GM23338 (cell line): ENCODE measurements at regions not wholly inside any gene's neighbourhood (a gene's known extent, or its start where the extent isn't known, plus 50 kb on each side); places are given as distances from the start of the nearest gene placed in this dataset.

Source experiments
- ATAC-seq: fragments of 200-7000 bp; cut with Tn5 transposase; 3 replicates; pipeline ENCODE4 v1.9.1; 2020
- DNase-seq: peaks from one replicate; pipeline ENCODE4 v3.0.0-alpha.2; 2015; ENCODE audit warnings: low spot score
- H2AFZ ChIP-seq: fragments of 200-600 bp; sonication (generic); 2 replicates; pipeline ENCODE4 v1.8.0; 2016; ENCODE audit warnings: antibody characterized with exemption, mild to moderate bottlenecking, moderate library complexity
- H3F3A ChIP-seq: fragments of 200-600 bp; sonication (generic); replicated peaks from 2 replicates; pipeline ENCODE4 v1.8.0; 2017; ENCODE audit warnings: antibody characterized with exemption, mixed run types, low read depth
- H3K27ac ChIP-seq: fragments of 200-600 bp; sonication (generic); 2 replicates; pipeline ENCODE4 v1.6.1; 2016; ENCODE audit warnings: low read depth
- H3K27me3 ChIP-seq: fragments of 200-600 bp; sonication (generic); 2 replicates; pipeline ENCODE4 v1.8.0; 2016; ENCODE audit warnings: mild to moderate bottlenecking, mixed run types, moderate library complexity; ENCODE audit not compliant: insufficient read depth
- H3K36me3 ChIP-seq: fragments of 200-600 bp; sonication (generic); 2 replicates; pipeline ENCODE4 v1.8.0; 2016; ENCODE audit warnings: mild to moderate bottlenecking; ENCODE audit not compliant: insufficient read depth
- H3K4me1 ChIP-seq: fragments of 200-600 bp; sonication (generic); 2 replicates; pipeline ENCODE4 v1.8.0; 2016; ENCODE audit warnings: mild to moderate bottlenecking, moderate library complexity; ENCODE audit not compliant: insufficient read depth
- H3K4me2 ChIP-seq: fragments of 200-600 bp; sonication (generic); 2 replicates; pipeline ENCODE4 v1.7.1; 2017; ENCODE audit warnings: mixed run types
- H3K4me3 ChIP-seq: fragments of 200-600 bp; sonication (generic); 2 replicates; pipeline ENCODE4 v1.6.1; 2016; ENCODE audit warnings: mixed run types
- H3K79me2 ChIP-seq: fragments of 200-600 bp; sonication (generic); replicated peaks from 2 replicates; pipeline ENCODE4 v1.8.0; 2017; ENCODE audit warnings: mild to moderate bottlenecking; ENCODE audit not compliant: insufficient read depth
- H3K9me2 ChIP-seq: fragments of 200-600 bp; sonication (generic); 2 replicates; pipeline ENCODE4 v1.8.0; 2017; ENCODE audit not compliant: insufficient read depth
- H4K20me1 ChIP-seq: fragments of 200-600 bp; sonication (generic); replicated peaks from 2 replicates; pipeline ENCODE4 v1.8.0; 2017; ENCODE audit warnings: mild to moderate bottlenecking; ENCODE audit not compliant: insufficient read depth
- H3K27ac Mint-ChIP-seq: 2 replicates; pipeline ENCODE4 v1.8.0; 2020; ENCODE audit warnings: inconsistent platforms, mild to moderate bottlenecking, moderate library complexity, mixed read lengths
- H3K27me3 Mint-ChIP-seq: 3 replicates; pipeline ENCODE4 v1.8.0; 2022; ENCODE audit warnings: low read depth, mild to moderate bottlenecking, moderate library complexity, mixed read lengths, inconsistent platforms; ENCODE audit not compliant: insufficient read depth, poor library complexity
- H3K36me3 Mint-ChIP-seq: 3 replicates; pipeline ENCODE4 v1.8.0; 2021; ENCODE audit warnings: low read depth, mild to moderate bottlenecking, inconsistent platforms, moderate library complexity, mixed read lengths
- H3K4me1 Mint-ChIP-seq: 3 replicates; pipeline ENCODE4 v1.8.0; 2020; ENCODE audit warnings: mild to moderate bottlenecking, inconsistent platforms, mixed read lengths
- H3K4me3 Mint-ChIP-seq: 3 replicates; pipeline ENCODE4 v1.8.0; 2021; ENCODE audit warnings: moderate library complexity, mild to moderate bottlenecking, inconsistent platforms, mixed read lengths
- H3K9me3 Mint-ChIP-seq: 3 replicates; pipeline ENCODE4 v1.8.0; 2020; ENCODE audit warnings: moderate library complexity, mild to moderate bottlenecking, inconsistent platforms, mixed read lengths
- CREB1 ChIP-seq: fragments of 250-450 bp; sonication (Bioruptor Pico); IDR thresholded peaks from 2 replicates; pipeline ENCODE4 v1.5.0; 2020; ENCODE audit warnings: low read depth, mild to moderate bottlenecking, moderate library complexity
- ETS1 ChIP-seq: IDR thresholded peaks from 2 replicates; pipeline ENCODE4 v1.6.1; 2016; ENCODE audit warnings: antibody characterized with exemption
- EZH2 ChIP-seq: fragments of 200-600 bp; sonication (generic); IDR thresholded peaks from one replicate; pipeline ENCODE4 v1.8.0; 2017; ENCODE audit warnings: antibody characterized with exemption, mild to moderate bottlenecking, low read depth; ENCODE audit not compliant: unreplicated experiment
- EZH2phosphoT487 ChIP-seq: fragments of 200-600 bp; sonication (generic); IDR thresholded peaks from one replicate; pipeline ENCODE4 v1.8.1; 2018; ENCODE audit warnings: antibody characterized with exemption; ENCODE audit not compliant: unreplicated experiment
- JUNB ChIP-seq: IDR thresholded peaks from one replicate; pipeline ENCODE4 v1.6.1; 2016; ENCODE audit warnings: antibody characterized with exemption; ENCODE audit not compliant: unreplicated experiment
- NANOG ChIP-seq: IDR thresholded peaks from 2 replicates; pipeline ENCODE4 v1.6.1; 2016; ENCODE audit warnings: antibody characterized with exemption, borderline replicate concordance
- POLR2AphosphoS5 ChIP-seq: IDR thresholded peaks from 2 replicates; pipeline ENCODE4 v1.6.1; 2016; ENCODE audit warnings: antibody characterized with exemption, low read depth
- STAT1 ChIP-seq: IDR thresholded peaks from one replicate; pipeline ENCODE4 v1.6.1; 2016; ENCODE audit warnings: antibody characterized with exemption; ENCODE audit not compliant: unreplicated experiment
- ZNF114 ChIP-seq: fragments of 250-450 bp; sonication (Bioruptor Pico); IDR thresholded peaks from 2 replicates; pipeline ENCODE4 v1.5.0; 2020; ENCODE audit warnings: mild to moderate bottlenecking, moderate library complexity
- ZNF331 ChIP-seq: fragments of 250-450 bp; sonication (Bioruptor Pico); IDR thresholded peaks from 2 replicates; pipeline ENCODE4 v1.5.0; 2020; ENCODE audit warnings: low read depth, mild to moderate bottlenecking, moderate library complexity
- TF ChIP-seq, protein P1 (sequence below), 2 experiments: fragments of 200-600 bp in 1 of 2; sonication (generic) in 1 of 2; conservative IDR thresholded peaks; 2 replicates each; pipeline versions ENCODE4 v1.5.1 to v1.6.1; 2016 to 2017; ENCODE audit warnings: antibody characterized with exemption in 2 of 2, low read depth in 2 of 2, mild to moderate bottlenecking in 2 of 2, moderate library complexity in 1 of 2
- TF ChIP-seq, protein P2 (sequence below): fragments of 250-450 bp; sonication (Bioruptor Pico); IDR thresholded peaks from 2 replicates; pipeline ENCODE4 v1.5.0; 2020; ENCODE audit warnings: mild to moderate bottlenecking, moderate library complexity
- TF ChIP-seq, protein P3 (sequence below): IDR thresholded peaks from one replicate; pipeline ENCODE4 v1.6.1; 2018; ENCODE audit warnings: antibody characterized with exemption; ENCODE audit not compliant: unreplicated experiment

DNA sequence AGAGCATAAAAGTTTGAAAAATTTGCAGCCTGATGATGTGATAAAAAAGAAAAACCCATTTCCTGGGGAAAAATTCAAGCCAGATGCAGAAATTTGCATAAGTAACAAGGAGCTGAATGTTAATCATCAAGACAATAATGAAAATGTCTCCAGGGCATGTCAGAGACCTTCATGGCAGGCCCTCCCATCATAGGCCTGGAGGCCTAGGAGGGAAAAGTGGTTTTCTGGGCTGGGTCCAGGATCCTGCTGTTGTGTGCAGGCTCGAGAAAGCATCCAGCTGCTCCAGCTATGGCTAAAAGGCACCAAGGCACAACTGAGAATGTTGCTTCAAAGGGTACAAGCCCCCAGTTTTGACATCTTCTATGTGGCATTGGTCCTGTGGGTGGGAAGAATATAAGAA lies 1014.0 kb downstream of the SI start:
- H3K36me3 Mint-ChIP-seq, result no peaks in the 10 kb centered on the region
- H4K20me1 ChIP-seq, result no peaks in the 10 kb centered on the region
- no peak overlapping the region for H3K4me3 Mint-ChIP-seq
- TF ChIP-seq EZH2, result no peak
- TF ChIP-seq STAT1, result no peak
- no peak for TF ChIP-seq JUNB
- TF ChIP-seq, protein P1, sequence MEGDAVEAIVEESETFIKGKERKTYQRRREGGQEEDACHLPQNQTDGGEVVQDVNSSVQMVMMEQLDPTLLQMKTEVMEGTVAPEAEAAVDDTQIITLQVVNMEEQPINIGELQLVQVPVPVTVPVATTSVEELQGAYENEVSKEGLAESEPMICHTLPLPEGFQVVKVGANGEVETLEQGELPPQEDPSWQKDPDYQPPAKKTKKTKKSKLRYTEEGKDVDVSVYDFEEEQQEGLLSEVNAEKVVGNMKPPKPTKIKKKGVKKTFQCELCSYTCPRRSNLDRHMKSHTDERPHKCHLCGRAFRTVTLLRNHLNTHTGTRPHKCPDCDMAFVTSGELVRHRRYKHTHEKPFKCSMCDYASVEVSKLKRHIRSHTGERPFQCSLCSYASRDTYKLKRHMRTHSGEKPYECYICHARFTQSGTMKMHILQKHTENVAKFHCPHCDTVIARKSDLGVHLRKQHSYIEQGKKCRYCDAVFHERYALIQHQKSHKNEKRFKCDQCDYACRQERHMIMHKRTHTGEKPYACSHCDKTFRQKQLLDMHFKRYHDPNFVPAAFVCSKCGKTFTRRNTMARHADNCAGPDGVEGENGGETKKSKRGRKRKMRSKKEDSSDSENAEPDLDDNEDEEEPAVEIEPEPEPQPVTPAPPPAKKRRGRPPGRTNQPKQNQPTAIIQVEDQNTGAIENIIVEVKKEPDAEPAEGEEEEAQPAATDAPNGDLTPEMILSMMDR (conservative IDR thresholded peaks at IDR 0.05; ENCODE audit: low read depth in 2 of 2), result no peak
- TF ChIP-seq EZH2phosphoT487, result no peak
- TF ChIP-seq POLR2AphosphoS5, result no peak
- TF ChIP-seq ETS1, result no peak
- no peak for TF ChIP-seq ZNF331 (CRISPR knock-in tag)
- no peak for TF ChIP-seq ZNF114
- TF ChIP-seq, protein P2, sequence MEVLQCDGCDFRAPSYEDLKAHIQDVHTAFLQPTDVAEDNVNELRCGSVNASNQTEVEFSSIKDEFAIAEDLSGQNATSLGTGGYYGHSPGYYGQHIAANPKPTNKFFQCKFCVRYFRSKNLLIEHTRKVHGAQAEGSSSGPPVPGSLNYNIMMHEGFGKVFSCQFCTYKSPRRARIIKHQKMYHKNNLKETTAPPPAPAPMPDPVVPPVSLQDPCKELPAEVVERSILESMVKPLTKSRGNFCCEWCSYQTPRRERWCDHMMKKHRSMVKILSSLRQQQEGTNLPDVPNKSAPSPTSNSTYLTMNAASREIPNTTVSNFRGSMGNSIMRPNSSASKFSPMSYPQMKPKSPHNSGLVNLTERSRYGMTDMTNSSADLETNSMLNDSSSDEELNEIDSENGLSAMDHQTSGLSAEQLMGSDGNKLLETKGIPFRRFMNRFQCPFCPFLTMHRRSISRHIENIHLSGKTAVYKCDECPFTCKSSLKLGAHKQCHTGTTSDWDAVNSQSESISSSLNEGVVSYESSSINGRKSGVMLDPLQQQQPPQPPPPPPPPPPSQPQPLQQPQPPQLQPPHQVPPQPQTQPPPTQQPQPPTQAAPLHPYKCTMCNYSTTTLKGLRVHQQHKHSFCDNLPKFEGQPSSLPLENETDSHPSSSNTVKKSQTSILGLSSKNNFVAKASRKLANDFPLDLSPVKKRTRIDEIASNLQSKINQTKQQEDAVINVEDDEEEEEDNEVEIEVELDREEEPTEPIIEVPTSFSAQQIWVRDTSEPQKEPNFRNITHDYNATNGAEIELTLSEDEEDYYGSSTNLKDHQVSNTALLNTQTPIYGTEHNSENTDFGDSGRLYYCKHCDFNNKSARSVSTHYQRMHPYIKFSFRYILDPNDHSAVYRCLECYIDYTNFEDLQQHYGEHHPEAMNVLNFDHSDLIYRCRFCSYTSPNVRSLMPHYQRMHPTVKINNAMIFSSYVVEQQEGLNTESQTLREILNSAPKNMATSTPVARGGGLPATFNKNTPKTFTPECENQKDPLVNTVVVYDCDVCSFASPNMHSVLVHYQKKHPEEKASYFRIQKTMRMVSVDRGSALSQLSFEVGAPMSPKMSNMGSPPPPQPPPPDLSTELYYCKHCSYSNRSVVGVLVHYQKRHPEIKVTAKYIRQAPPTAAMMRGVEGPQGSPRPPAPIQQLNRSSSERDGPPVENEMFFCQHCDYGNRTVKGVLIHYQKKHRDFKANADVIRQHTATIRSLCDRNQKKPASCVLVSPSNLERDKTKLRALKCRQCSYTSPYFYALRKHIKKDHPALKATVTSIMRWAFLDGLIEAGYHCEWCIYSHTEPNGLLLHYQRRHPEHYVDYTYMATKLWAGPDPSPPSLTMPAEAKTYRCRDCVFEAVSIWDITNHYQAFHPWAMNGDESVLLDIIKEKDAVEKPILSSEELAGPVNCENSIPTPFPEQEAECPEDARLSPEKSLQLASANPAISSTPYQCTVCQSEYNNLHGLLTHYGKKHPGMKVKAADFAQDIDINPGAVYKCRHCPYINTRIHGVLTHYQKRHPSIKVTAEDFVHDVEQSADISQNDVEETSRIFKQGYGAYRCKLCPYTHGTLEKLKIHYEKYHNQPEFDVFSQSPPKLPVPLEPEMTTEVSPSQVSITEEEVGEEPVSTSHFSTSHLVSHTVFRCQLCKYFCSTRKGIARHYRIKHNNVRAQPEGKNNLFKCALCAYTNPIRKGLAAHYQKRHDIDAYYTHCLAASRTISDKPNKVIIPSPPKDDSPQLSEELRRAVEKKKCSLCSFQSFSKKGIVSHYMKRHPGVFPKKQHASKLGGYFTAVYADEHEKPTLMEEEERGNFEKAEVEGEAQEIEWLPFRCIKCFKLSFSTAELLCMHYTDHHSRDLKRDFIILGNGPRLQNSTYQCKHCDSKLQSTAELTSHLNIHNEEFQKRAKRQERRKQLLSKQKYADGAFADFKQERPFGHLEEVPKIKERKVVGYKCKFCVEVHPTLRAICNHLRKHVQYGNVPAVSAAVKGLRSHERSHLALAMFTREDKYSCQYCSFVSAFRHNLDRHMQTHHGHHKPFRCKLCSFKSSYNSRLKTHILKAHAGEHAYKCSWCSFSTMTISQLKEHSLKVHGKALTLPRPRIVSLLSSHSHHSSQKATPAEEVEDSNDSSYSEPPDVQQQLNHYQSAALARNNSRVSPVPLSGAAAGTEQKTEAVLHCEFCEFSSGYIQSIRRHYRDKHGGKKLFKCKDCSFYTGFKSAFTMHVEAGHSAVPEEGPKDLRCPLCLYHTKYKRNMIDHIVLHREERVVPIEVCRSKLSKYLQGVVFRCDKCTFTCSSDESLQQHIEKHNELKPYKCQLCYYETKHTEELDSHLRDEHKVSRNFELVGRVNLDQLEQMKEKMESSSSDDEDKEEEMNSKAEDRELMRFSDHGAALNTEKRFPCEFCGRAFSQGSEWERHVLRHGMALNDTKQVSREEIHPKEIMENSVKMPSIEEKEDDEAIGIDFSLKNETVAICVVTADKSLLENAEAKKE (CRISPR knock-in tag), result no peak
- TF ChIP-seq, protein P3, sequence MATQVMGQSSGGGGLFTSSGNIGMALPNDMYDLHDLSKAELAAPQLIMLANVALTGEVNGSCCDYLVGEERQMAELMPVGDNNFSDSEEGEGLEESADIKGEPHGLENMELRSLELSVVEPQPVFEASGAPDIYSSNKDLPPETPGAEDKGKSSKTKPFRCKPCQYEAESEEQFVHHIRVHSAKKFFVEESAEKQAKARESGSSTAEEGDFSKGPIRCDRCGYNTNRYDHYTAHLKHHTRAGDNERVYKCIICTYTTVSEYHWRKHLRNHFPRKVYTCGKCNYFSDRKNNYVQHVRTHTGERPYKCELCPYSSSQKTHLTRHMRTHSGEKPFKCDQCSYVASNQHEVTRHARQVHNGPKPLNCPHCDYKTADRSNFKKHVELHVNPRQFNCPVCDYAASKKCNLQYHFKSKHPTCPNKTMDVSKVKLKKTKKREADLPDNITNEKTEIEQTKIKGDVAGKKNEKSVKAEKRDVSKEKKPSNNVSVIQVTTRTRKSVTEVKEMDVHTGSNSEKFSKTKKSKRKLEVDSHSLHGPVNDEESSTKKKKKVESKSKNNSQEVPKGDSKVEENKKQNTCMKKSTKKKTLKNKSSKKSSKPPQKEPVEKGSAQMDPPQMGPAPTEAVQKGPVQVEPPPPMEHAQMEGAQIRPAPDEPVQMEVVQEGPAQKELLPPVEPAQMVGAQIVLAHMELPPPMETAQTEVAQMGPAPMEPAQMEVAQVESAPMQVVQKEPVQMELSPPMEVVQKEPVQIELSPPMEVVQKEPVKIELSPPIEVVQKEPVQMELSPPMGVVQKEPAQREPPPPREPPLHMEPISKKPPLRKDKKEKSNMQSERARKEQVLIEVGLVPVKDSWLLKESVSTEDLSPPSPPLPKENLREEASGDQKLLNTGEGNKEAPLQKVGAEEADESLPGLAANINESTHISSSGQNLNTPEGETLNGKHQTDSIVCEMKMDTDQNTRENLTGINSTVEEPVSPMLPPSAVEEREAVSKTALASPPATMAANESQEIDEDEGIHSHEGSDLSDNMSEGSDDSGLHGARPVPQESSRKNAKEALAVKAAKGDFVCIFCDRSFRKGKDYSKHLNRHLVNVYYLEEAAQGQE, result no peak
- no peak for TF ChIP-seq CREB1 (CRISPR knock-in tag)
- no peak for TF ChIP-seq NANOG
- no peaks in the 10 kb centered on the region for H3K36me3 ChIP-seq
- H3K27me3 ChIP-seq, result no peaks in the 10 kb centered on the region
- H3K79me2 ChIP-seq, result no peaks in the 10 kb centered on the region
- H3K4me1 Mint-ChIP-seq, result no peaks in the 10 kb centered on the region
- H2AFZ ChIP-seq, result no peak overlapping the region
- no peaks in the 10 kb centered on the region for H3F3A ChIP-seq
- H3K27me3 Mint-ChIP-seq, result no peaks in the 10 kb centered on the region
- ATAC-seq (no peak), DNase-seq (no peak)
- H3K4me2 ChIP-seq, result no peak overlapping the region
- H3K27ac ChIP-seq, result no peak overlapping the region
- peaks cover 7% of the 10 kb centered on the region for H3K9me2 ChIP-seq
- no peak overlapping the region for H3K27ac Mint-ChIP-seq
- H3K4me3 ChIP-seq, result no peak overlapping the region
- H3K4me1 ChIP-seq, result no peaks in the 10 kb centered on the region
- H3K9me3 Mint-ChIP-seq, result no peaks in the 10 kb centered on the region
